HG02678 (cell line): ENCODE measurements at regions not wholly inside any gene's neighbourhood (a gene's known extent, or its start where the extent isn't known, plus 50 kb on each side); places are given as distances from the start of the nearest gene placed in this dataset.
"Not testable (repeated sequence)": the region's sequence is repeated elsewhere in the genome, so short reads cannot be mapped to it uniquely, and the experiment has no call there.

ENCODE experiments used
- ATAC-seq: cut with Tn5 transposase; IDR thresholded peaks from one replicate; pipeline ENCODE4 v1.9.1; 2021; ENCODE audit warnings: mild to moderate bottlenecking, moderate library complexity; ENCODE audit not compliant: unreplicated experiment

DNA sequence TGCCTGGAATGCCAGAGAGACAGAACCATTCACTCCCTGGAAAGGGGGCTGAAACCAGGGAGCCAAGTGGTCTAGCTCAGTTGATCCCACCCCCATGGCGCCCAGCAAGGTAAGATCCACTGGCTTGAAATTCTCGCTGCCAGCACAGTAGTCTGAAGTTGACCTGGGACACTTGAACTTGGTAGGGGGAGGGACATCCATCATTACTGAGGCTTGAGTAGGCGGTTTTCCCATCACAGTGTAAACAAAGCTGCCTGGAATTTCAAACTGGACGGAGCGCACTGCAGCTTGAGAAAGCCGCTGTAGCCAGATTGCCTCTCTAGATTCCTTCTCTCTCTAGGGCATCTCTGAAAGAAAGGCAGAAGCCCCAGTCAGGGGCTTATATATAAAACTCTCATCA, 310.7 kb upstream of the DPPA4 start:
- no peak for ATAC-seq

DNA sequence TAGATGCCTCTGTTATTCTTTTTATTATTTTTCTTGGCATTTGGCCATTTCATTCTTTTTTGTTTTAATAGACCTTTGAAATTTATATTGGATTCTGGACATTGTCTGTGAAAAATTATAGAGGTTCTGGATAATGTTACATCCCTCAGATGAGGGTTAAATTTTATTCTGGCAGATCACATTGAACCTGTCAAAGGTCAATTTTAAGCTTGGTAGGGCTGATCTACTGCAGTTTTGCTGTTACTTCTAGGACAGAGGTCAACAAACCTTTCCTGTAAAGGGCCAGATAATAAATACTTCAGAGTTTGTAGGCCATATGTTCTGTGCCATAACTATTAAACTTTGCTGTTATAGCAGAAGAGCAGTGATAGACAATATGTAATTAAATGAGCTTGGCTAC, 318.9 kb upstream of the DPPA4 start:
- no peak for ATAC-seq

DNA sequence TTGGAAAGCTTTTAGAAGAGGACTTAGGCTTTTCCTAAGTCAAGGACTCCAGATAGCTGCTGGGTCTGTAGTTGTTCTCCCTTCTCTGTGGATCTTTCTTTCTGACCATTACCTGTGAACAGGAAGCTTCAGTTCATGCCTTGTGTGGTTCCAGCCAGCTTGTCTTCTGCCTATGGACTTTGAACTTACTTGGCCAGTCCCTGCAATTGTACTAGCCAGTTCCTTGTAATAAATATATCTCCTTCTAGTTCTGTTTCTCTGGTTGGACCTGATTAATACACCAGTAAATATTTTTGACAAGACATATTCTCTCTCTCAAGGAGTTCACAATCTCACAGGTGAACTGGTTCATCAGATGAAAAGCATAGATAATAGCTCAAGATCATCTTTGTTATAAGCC, 341.3 kb upstream of the DPPA4 start:
- ATAC-seq = no peak

DNA sequence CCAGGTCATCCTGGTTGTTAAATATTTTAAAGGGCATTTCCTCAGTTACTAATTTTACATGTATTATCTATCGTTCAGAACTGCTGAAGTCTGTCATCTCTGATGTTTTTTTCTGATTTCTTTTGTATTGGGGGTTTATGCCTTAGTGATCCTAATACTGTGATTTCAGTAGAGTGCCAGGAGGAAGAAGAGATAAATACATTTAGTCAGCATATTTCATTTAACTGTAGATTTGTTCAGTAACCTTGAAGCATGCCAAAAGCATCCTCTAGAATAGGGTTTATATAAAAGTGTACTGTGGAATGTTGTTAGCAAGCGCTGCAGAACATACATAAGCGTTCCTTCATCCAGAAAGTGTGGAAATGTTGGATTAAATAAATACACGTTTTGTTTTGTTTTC, 342.3 kb upstream of the DPPA4 start:
- ATAC-seq = no peak

DNA sequence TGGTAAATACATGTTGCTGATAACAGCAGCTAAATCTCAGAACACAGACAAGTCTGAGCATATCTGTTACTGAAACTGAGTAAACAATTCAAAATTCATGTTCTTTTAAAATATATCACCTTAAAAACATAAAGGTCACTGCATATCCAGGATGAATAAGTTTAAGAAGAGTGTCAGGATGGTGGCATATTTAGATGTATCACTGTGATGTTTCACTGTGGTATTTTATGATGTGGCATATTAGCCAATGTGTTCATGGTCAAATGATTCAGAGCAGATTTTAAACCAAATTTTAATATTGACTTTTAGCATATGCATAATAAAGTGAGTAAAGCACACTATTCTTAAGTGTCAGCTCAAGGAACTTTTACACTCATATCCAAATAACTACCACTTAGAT, 346.4 kb upstream of the DPPA4 start:
- ATAC-seq = no peak

DNA sequence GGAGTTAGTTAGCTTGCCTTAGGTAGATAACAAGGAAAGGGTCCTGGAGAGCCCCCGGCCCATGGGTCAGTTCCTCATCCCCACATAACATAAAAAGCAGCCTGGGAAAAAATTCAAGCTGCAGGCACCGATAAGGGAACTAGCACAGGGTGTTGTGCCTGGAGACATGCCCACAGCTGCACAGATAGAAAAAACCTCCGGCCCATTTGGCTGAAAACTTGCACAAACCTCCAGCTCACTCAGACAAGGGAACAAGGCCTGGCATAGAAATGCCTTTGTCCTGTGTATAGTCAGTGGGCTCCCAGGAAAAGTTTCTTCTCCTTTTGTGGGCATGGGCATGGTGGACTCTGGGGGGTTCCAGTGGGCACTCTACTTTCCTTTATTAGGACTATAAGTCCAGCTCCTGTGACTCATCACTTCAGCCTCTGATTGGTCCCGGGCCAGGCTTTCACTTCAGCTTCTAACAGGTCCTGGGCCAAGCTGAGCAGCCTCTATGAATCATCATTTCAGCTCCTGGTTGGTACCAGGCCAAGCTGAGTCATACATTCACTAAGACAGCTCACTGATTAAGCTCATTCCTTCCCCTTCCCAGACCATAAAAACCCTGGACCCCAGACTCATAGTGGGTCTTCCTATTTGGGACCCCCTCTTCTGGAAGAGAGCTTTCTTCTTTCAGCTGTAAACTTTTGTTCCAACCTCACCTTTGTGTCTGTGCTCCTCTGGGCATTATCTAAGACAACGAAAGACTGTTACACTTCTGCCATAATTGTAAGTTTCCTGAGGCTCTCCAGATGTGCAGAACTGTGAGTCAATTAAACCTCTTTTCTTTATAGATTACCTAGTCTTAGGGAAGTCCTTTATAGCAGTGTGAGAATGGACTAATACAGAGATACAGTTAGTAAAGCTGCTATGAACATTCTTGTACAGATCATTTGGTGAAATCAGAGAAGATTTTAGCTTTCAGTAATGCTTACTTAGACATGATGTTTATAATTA, 348.0 kb upstream of the DPPA4 start:
- no peak for ATAC-seq

DNA sequence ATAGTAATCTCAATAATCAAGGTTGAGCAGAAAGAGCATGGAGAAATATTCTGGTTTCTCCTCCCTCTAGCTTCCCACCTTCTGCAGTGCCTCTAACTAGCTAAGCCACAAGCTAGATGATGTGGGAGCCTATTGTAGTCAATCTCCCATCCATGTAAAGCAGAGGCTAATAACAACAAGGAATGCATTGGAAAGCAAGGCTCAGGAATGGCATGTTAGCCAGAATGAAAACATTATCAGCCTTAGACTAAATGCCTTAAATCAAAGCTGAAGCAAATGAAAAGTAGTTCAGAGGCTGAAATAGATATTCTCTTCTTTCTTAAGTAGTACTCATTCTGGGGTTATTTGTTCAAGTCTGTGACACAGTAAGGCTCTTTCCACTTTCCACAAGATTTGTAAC, 350.3 kb upstream of the DPPA4 start:
- ATAC-seq = no peak

DNA sequence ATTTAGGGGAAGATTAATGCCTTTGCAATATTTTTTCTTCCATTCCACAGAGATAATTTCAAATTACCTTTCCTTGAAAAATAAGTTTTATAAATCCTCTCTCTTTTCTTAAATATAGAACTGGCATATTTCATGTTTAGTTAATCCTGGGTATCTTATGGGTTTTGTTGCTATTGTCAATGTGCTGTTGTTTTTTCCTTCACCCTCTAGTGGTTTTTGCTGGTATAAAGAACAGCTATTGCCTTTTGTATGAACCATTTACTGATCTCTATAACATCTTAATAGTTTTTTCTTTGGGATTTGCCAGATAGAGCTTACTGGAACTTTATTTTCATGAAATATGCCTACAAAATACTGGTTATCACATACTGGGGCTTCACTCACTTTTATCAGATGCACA, 359.6 kb upstream of the DPPA4 start:
- no peak for ATAC-seq

DNA sequence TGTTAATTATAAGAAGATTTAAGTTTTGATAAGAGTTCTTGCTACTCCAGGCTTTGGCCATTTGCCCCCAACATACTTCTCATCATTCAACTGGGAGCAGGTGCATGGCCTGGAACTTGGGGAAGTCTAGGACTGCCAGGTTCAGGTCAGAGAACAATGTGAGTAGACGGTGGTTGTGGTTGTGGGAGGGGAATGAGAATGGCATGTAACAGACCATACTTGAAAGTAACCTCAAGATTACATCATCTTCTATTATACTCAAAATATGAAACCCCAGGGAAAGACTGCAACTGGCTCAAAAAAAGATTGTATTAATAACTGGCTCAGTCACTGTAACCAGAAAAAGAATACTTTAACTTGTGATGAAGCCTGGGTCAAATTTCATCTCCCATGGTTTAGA, 364.9 kb upstream of the DPPA4 start:
- peak; percentile 91 for ATAC-seq

DNA sequence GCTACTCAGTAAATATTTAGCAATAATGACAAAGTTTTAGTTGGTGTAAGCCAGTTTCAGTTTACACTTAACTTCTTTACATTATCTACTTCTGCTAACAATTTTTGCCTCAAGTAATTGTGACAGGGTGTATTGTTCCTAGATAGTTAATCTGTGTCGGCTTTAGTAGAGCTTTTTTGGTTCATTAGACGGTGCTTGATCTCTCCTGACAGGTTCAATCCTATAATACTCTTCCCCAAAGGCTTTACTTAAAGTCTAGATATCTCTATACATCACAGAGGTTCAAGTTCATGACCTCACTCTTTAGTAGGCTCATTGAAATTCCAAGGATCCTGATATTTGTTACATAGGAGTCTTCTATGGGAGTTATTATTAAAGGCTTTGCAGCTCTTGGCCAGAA, 365.6 kb upstream of the DPPA4 start:
- ATAC-seq = peak; percentile 7

DNA sequence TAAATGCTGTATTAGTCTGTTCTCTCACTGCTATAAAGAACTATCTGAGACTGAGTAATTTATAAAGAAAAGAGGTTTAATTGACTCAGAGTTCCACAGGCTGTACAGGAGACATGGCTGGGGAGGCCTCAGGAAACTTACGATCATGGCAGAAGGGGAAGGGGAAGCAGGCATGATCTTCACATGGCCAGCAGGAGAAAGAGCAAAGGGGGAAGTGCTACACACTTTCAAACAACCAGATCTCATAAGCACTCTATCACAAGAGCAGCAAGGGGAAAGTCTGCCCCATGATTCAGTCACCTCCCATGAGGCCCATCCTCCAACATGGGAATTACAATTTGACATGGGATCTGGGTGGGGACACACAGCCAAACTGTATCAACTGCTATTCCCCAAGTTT, 367.8 kb upstream of the DPPA4 start:
- not testable (repeated sequence) for ATAC-seq

DNA sequence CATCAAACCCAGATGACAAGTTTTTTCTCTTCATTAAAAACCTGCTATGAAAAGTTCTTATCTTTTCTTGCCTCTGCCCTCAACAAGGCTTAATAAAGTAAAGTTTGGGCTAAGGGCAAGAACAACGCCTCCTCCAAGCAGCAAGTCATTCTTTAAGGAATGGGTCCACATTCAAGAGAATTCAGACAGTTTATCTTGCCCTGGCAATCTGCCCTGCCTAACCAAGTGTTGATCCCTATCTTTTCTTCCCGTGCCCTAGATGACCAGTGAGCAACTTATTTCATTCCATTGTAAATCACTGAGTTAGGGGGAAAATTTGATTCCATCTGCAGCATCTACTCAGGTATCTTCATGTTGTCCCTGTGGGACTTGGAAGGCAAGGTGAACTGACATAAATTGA, 370.3 kb upstream of the DPPA4 start:
- ATAC-seq = no peak

DNA sequence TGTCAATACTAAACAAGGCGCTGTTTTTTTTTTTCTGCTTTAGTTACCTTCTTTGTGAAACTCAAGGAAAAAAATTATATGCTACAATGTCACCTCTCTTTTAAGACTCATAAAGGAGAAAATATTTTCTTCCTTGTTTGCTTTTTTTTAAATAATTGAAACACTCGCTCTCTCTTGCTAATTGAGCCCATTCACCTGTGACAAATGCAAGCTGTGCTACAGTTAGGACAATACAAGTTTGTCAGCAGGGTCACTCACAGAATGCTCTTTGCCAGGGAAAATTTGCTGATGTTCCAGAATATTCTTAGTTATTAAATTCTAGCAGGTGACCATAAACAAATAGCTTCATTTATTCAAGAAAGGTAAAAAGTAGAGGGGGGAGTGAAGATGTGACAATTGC, 375.9 kb upstream of the DPPA4 start:
- ATAC-seq = no peak

DNA sequence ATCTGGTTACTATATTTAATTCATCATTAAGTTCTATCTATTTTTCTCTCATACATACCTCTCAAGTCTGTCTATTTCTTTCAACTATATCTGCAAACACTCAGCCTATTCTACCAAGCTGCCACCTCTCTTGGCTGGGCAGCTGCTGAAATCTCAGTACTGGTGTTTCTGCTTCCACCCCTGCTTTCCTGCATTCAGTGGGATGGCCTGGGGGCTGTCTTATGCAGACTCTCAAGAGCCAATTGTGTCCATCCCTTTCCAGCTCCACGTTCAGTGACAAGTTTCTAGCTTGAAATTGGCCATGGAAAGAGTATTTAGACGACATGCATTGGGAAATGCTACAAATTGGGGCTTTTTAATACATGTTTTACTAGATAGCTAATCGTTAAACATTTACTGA, 378.4 kb upstream of the DPPA4 start:
- ATAC-seq = no peak

DNA sequence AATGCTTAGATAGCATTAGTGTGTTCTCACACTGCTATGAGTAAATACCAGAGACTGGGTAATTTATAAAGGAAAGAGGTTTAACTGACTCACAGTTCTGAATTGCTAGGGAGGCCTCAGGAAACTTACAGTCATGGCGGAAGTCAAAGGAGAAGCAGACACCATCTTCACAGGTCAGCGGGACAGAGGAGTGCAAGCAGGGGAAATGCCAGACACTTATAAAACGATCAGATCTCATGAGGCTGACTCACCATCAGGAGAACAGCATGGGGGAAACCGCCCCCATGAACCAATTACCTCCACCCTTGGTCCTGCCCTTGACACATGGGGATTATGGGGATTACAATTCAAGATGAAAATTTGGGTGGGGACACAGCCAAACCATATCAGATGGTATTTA, 381.5 kb upstream of the DPPA4 start:
- ATAC-seq = no peak

DNA sequence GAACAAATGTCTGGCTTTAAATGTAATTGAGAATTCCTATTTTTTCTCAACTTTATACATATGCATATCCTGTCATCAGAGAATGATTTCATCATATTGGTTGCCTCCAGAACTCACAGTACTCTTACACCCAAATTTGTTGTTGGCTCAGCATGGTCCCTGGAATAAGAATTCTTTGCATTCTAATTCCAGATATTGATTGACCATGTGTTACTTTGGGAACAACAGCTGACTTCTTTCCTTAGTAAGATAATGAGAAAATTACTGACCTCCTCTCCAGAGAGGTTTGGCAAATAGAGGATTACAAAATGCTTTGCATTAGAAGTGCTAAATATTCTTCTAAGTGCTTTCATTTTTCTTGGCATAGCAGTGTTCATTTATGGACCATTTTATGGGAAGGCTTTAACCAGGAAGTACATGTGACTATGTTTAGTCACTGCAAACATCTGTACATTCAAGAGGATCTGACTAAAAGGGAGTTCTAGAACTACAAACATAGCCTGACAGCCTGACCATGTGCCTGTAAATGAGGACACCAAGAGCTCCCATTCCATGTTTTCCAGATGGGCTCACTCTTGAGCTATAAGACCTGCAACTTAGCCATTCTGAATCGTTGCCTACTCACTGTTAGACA, 391.6 kb upstream of the DPPA4 start:
- ATAC-seq = no peak

DNA sequence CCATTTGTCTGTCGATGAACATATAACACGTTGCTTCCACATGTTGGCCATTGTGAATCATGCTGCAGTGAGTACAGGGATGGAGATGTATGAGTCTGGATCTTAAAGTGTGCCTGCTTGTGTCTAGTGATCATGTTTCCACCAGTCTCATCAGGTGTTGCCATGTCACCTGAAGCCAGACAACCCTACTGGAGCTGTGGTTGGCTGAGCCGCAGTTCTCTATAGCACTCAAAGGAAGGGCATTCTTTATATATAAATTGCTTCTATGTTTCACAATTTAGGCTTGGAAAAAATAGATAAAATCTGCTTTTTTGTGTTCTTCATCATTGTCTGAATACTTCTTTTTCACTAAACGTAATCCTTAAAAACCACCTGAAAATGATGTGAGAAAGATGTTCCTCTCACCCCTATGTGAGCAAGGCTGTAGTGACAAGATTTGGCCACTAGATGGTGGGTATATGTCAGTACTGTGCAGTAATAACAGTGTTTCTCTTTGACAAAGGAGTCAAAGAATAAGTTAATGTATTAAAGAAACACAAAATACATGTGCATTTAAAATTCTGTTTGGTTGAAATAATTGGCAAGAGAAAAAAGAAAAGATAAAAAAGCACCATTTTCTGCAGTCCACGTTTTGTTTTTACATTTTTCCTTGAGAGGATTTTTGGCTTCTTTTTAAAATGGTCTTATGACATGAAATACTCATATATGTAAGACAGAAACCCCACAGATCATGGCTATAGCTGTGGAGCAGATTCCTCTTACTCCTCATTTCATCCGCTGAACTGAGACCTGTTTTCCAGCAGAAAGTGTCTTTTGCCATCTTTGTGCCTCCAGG, 394.5 kb upstream of the DPPA4 start:
- ATAC-seq = peak; percentile 93

DNA sequence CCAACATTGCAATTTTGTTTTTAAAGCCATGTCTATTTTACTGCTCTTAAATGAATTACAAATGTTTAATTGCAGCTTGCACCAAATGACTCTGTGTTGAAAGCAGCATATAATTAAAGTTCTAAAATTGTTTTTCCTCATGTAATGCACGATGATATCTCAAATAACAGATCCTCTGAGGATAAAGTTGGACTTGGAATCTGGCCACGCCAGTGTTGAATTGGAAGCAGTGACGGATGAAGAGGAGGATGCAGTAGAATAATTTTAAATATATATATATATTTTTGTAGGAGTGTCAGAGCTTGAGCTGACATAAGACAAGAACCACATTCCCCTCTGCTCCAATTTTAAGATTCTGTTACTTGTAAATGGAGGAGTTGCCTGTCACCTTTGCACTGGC, 406.6 kb upstream of the DPPA4 start:
- ATAC-seq = no peak

DNA sequence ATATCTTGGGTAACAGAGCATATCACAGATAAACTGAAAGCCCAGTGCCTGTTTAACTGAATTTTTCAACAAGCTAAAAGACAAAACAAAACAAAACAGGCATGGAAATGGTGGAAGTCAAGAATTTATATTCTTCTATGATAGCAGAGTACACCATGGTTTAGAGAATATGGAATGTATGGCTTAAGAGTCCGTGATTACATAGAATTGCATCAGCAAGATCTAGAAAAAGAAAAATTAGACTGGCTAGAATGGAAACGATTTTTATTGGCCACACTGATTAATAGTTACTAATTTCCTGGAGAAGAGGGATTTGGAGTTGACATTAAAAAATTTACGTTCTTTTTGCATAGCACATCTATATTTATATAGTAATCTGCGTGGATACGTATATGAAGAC, 435.2 kb upstream of the DPPA4 start:
- no peak for ATAC-seq

DNA sequence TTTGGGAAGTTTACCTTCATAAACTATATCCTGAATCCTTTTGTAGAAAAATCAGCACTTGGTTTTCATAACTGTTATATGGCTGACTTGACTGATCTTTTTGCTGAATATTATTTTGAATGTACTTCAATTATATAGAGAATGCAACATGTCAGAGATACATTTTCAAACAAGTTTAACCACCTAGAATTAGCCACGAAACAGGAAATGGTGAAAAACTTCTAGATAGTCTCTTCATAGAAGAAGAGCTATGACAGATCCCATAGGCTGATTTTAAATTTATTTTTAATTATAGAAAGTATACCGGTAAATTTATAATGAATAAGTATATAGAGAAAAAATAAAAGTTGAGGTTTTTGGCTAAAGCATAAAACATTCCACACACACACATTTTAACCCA, 436.8 kb upstream of the DPPA4 start:
- no peak for ATAC-seq

DNA sequence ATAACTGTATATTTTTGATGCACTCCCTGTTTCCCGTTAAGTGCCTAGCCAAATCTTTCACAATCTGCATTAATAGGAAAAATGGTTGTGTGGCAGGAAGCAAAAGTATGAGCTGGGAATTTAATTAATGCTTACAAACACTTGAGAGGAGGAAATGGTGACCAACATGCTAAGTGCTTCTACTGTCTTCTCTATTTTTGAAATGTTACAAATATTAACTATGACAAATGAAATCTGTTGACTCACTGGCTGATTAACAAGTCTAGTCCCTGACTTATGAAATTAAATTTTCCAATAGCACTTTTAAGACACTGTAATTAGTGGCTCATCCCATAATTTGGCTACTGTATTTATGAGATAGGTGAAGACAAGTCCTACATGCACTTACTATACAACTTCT, 446.9 kb upstream of the DPPA4 start:
- ATAC-seq = no peak
